ENCODE measurements at regions not wholly inside any gene's neighbourhood (a gene's known extent, or its start where the extent isn't known, plus 50 kb on each side); places are given as distances from the start of the nearest gene placed in this dataset.

DNA sequence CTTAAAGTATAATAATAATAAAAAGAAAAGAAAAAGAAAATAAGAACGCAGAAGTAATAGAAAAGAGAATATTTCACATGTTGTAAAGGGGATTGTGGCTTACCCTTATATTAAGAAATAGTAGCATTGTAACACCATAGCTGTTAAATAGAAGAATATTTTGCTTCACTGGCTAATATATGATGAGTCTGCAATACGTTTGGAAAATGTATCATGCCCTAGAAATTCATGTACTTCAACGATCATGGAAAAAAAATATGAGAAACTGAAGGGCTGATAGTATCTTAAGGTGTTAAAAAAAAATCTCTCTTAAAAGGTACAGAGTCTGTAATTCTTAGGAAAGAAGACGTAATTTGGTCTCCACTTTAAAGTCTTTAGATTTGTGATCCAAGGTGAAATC lies 1390.5 kb upstream of the ADGRL2 start (continued):
- TF ChIP-seq E2F6 (IDR thresholded peaks at IDR 0.05): no peak
- TF ChIP-seq MAX (IDR thresholded peaks at IDR 0.05): no peak
- TF ChIP-seq SRF (IDR thresholded peaks at IDR 0.05; ENCODE audit: low read depth, low read length): no peak

Measured in H1 (cell line).